OCI-LY7 (cell line): ENCODE measurements at regions not wholly inside any gene's neighbourhood (a gene's known extent, or its start where the extent isn't known, plus 50 kb on each side); places are given as distances from the start of the nearest gene placed in this dataset.

Experiments
- BruUV-seq: library from RNA; stranded (reverse); fragments of 400-500 nt; replicated peaks from 2 replicates; lab custom pipeline; 2021; lab: Mats Ljungman, UMichigan
- CTCF ChIA-PET: fragments of 300-600 bp; sonication (Branson Sonifier 250); formaldehyde crosslinking; loops from one replicate; lab custom pipeline; 2022; ENCODE audit warnings: antibody characterized with exemption; ENCODE audit not compliant: unreplicated experiment; lab: Charles Lee
- POLR2A ChIA-PET: fragments of 300-600 bp; sonication (Branson Sonifier 250); formaldehyde crosslinking; loops from one replicate; lab custom pipeline; 2022; ENCODE audit warnings: antibody characterized with exemption; lab: Charles Lee
- DNase-seq: peaks from one replicate; pipeline ENCODE4 v3.0.0-alpha.2; 2015; ENCODE audit warnings: low spot score
- H2AFZ ChIP-seq: fragments of 200-600 bp; sonication (generic), shearing (Covaris generic); 2 replicates; pipeline ENCODE4 v1.6.1; 2014; ENCODE audit warnings: mild to moderate bottlenecking, antibody characterized with exemption, low read length, moderate library complexity
- H3K27ac ChIP-seq: fragments of 200-600 bp; sonication (generic); 2 replicates; pipeline ENCODE4 v1.5.1; 2014; ENCODE audit warnings: mixed run types, low read depth, mild to moderate bottlenecking, moderate library complexity, low read length, inconsistent platforms; ENCODE audit not compliant: poor library complexity, severe bottlenecking
- H3K36me3 ChIP-seq: fragments of 200-600 bp; sonication (generic); 2 replicates; pipeline ENCODE4 v1.6.1; 2014; ENCODE audit warnings: mild to moderate bottlenecking, antibody characterized with exemption, low read length, moderate library complexity, mixed read lengths; ENCODE audit not compliant: insufficient read depth
- H3K4me1 ChIP-seq: fragments of 200-600 bp; sonication (generic); 2 replicates; pipeline ENCODE4 v1.5.1; 2014; ENCODE audit warnings: mild to moderate bottlenecking, low read length; ENCODE audit not compliant: insufficient read depth, poor library complexity, severe bottlenecking
- H3K4me2 ChIP-seq: fragments of 200-600 bp; sonication (generic); 2 replicates; pipeline ENCODE4 v1.6.1; 2014; ENCODE audit warnings: mild to moderate bottlenecking, low read length
- H3K4me3 ChIP-seq: fragments of 200-600 bp; sonication (generic); 2 replicates; pipeline ENCODE4 v1.5.1; 2014; ENCODE audit warnings: mild to moderate bottlenecking, low read depth, low read length; ENCODE audit not compliant: poor library complexity, severe bottlenecking
- H3K79me2 ChIP-seq: fragments of 200-600 bp; sonication (generic); 2 replicates; pipeline ENCODE4 v1.6.1; 2016; ENCODE audit warnings: low read depth, mild to moderate bottlenecking, low read length, moderate library complexity, mixed read lengths; ENCODE audit not compliant: insufficient read depth
- H3K9me2 ChIP-seq: fragments of 200-600 bp; sonication (generic); 2 replicates; pipeline ENCODE4 v1.6.1; 2016; ENCODE audit warnings: mild to moderate bottlenecking, low read length, mixed read lengths; ENCODE audit not compliant: insufficient read depth
- H3K9me3 ChIP-seq: fragments of 200-600 bp; sonication (generic); 2 replicates; pipeline ENCODE4 v1.6.1; 2014; ENCODE audit warnings: mild to moderate bottlenecking, mixed run types, low read length, mixed read lengths
- H4K20me1 ChIP-seq: fragments of 200-600 bp; sonication (generic); 2 replicates; pipeline ENCODE4 v1.6.1; 2014; ENCODE audit warnings: mild to moderate bottlenecking, antibody characterized with exemption, low read length, moderate library complexity, mixed read lengths; ENCODE audit not compliant: insufficient read depth
- EZH2phosphoT487 ChIP-seq: fragments of 200-600 bp; sonication (generic); IDR thresholded peaks from 2 replicates; pipeline ENCODE4 v1.6.1; 2018; ENCODE audit warnings: low read depth, borderline replicate concordance, mild to moderate bottlenecking, mixed run types, antibody characterized with exemption, low read length, moderate library complexity, mixed read lengths
- intact Hi-C: fragments of 100-400 bp; cut with micrococcal nuclease; formaldehyde crosslinking; loops from one replicate; pipeline ENCODE4 v1.10.0; 2022; ENCODE audit not compliant: unreplicated experiment
- TF ChIP-seq, protein P1 (sequence below): fragments of 200-600 bp; sonication (generic); conservative IDR thresholded peaks from 2 replicates; pipeline ENCODE4 v1.5.1; 2014; ENCODE audit warnings: mild to moderate bottlenecking, antibody characterized with exemption, low read length, moderate library complexity, mixed read lengths

DNA sequence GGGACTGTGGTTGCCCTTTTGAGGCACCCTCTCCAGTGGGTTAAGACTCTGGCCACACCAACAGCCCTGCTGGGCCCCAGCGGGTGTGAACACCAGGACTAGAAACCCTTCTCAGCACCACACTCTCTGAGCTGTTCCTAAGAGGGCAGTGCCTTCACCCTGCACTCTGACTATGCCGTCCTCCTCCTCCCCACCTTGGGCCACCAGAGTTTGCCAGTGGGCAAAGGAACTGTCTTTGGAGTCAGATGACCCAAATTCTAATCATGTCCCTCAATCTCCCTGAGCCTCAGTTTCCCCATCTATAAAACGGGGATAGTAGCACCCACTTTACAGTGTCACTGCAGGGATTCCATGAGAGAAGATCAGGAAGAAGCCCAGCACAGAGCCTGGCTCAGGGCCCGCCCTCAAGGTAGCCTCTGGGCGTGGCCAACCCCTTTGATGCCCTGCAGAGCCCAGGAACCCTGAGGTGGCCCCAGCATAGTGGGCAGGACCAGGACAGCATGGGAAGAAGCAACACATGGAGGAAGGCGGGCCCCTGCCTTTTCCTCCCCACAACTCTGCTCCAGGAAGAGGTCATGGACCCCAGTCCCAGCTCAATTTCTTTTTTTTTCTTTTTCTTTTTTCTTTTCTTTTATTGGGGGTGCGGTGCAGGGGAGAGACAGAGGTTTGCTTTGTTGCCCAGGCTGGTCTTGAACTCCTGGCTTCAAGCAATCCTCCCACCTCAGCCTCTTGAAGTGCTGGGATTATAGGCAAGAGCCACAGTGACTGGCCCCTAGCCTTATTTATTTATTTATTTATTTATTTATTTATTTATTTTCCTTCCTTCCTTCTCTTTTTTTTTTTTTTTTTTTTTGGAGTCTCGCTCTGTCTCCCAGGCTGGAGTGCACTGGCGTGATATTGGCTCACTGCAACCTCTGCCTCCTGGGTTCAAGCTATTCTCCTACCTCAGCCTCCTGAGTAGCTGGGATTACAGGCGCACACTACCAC, 115.7 kb upstream of the LINGO1 start:
- Histone ChIP-seq H3K36me3 (no peaks in the 10 kb centered on the region), H3K4me2 (no peak overlapping the region), H3K9me3 (no peaks in the 10 kb centered on the region), H3K4me1 (no peaks in the 10 kb centered on the region), H3K4me3 (no peak overlapping the region), H2AFZ (no peak overlapping the region), H3K27ac (no peak overlapping the region), H3K9me2 (no peaks in the 10 kb centered on the region), H3K79me2 (no peaks in the 10 kb centered on the region), H4K20me1 (no peaks in the 10 kb centered on the region)
- TF ChIP-seq EZH2phosphoT487, result no peak
- TF ChIP-seq, protein P1, sequence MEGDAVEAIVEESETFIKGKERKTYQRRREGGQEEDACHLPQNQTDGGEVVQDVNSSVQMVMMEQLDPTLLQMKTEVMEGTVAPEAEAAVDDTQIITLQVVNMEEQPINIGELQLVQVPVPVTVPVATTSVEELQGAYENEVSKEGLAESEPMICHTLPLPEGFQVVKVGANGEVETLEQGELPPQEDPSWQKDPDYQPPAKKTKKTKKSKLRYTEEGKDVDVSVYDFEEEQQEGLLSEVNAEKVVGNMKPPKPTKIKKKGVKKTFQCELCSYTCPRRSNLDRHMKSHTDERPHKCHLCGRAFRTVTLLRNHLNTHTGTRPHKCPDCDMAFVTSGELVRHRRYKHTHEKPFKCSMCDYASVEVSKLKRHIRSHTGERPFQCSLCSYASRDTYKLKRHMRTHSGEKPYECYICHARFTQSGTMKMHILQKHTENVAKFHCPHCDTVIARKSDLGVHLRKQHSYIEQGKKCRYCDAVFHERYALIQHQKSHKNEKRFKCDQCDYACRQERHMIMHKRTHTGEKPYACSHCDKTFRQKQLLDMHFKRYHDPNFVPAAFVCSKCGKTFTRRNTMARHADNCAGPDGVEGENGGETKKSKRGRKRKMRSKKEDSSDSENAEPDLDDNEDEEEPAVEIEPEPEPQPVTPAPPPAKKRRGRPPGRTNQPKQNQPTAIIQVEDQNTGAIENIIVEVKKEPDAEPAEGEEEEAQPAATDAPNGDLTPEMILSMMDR, result no peak
- intact Hi-C loops, result no loop called here
- ChIA-PET POLR2A (interaction anchor here (0.7 kb wide), 1 partner anchor 89 kb away, joined by 3 read pairs; no protein-coding TSS in a partner anchor), CTCF (no interaction called here)
- DNase-seq, result no peak
- no TSS peak for BruUV-seq

DNA sequence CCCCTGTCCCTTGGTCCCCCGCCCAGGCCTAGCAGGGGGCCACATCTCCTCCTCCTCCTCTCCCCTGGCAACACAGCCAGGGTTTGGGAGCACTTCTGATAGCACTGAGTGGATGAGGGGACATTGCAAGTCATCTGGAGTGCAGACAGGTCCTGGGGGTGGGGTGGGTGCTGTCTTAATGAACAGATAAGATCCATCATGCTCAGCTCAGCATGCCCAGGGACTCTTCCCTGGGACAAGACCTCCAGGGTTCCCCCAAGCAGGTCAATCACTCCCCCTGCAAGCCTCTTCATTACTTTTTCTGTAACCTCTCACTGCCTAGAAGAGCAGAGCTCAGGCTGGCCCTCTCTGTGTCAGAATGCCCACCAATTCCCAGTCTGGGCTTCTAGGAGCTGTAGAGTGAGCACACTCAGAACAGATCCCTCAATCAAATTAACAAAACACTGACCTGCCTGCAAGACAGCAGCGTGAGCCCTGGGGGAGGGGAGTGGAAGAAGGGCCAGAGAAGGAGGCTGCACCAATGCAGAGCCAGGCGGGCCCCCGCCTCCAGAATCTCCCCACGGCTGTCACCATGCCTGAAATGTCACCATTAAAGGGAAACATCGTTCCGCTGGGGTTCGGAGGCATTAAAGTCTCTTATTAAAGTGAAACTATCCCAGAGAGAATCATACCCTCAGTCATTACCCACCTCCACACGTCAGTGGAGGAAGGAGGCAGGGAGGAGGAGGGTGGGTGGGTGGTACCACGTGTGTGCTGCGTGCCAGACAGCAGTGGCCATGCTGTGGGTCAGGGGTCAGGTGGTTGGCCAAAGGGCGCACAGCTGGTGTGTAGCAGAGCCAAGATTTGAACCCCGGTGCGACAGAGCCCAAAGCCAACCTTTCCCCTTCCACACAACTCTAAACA, 114.7 kb upstream of the LINGO1 start:
- Histone ChIP-seq H3K36me3 (no peaks in the 10 kb centered on the region), H2AFZ (no peak overlapping the region), H3K79me2 (no peaks in the 10 kb centered on the region), H4K20me1 (no peaks in the 10 kb centered on the region), H3K4me1 (no peaks in the 10 kb centered on the region), H3K27ac (no peak overlapping the region), H3K9me3 (no peaks in the 10 kb centered on the region), H3K9me2 (no peaks in the 10 kb centered on the region), H3K4me2 (no peak overlapping the region), H3K4me3 (no peak overlapping the region)
- ChIA-PET POLR2A (no interaction called here), CTCF (no interaction called here)
- intact Hi-C loops, result no loop called here
- no TSS peak for BruUV-seq
- no peak for DNase-seq
- TF ChIP-seq, protein P1, result no peak
- no peak for TF ChIP-seq EZH2phosphoT487
